Duodenal mucosa (tissue), 2 donors: ENCODE measurements at regions not wholly inside any gene's neighbourhood (a gene's known extent, or its start where the extent isn't known, plus 50 kb on each side); places are given as distances from the start of the nearest gene placed in this dataset.

Source experiments
- H3K27ac ChIP-seq: one replicate; pipeline ENCODE4 v1.7.0; 2013; ENCODE audit warnings: low read depth, low read length
- H3K27me3 ChIP-seq, 2 donors: one replicate each; pipeline ENCODE4 v1.7.0; 2013; ENCODE audit warnings: low read length in 2 of 2, control low read depth in 1 of 2; ENCODE audit not compliant: insufficient read depth in 2 of 2, control insufficient read depth in 1 of 2
- H3K36me3 ChIP-seq, 2 donors: one replicate each; pipeline ENCODE4 v1.7.0; 2013; ENCODE audit warnings: low read length in 2 of 2, control low read depth in 1 of 2; ENCODE audit not compliant: insufficient read depth in 2 of 2, control insufficient read depth in 1 of 2
- H3K4me1 ChIP-seq, 2 donors: one replicate each; pipeline ENCODE4 v1.7.0; 2013; ENCODE audit warnings: low read length in 2 of 2, control low read depth in 1 of 2; ENCODE audit not compliant: insufficient read depth in 2 of 2, control insufficient read depth in 1 of 2
- H3K4me3 ChIP-seq, 2 donors: one replicate each; pipeline ENCODE4 v1.7.0; 2013; ENCODE audit warnings: low read length in 2 of 2, low read depth in 1 of 2
- H3K9ac ChIP-seq, 2 donors: one replicate each; pipeline ENCODE4 v1.7.0; 2013; ENCODE audit warnings: low read length in 2 of 2, low read depth in 1 of 2
- H3K9me3 ChIP-seq, 2 donors: one replicate each; pipeline ENCODE4 v1.7.0; 2013; ENCODE audit warnings: low read length in 2 of 2, control low read depth in 1 of 2; ENCODE audit not compliant: control insufficient read depth in 1 of 2

DNA sequence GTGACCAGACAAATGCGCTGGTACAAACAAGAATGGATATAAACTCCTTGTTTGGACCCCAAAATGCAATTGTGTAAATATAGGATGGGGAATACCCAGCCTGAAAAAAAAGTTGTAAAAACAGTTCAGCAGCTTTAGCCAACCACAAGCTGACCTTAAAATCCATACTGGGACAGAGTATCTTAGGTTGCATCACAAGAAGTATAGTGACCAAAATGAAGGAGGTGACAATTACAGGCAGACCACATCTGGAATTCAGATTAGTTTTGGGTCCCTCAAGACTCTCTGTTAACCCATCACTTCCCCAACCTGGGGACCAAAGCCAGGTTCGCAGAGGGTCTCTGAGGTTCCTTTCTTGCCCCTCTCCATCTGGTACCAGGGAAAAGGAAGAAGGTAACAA, 115.9 kb upstream of the PRR20G start:
- H3K36me3 ChIP-seq: no peaks in the 10 kb centered on the region
- H3K4me3 ChIP-seq: no peak overlapping the region
- no peak overlapping the region for H3K9ac ChIP-seq
- H3K9me3 ChIP-seq: no peaks in the 10 kb centered on the region
- no peak overlapping the region for H3K27ac ChIP-seq
- H3K27me3 ChIP-seq: peaks cover 0 to 3% of the 10 kb centered on the region in 2 donors
- no peaks in the 10 kb centered on the region for H3K4me1 ChIP-seq

DNA sequence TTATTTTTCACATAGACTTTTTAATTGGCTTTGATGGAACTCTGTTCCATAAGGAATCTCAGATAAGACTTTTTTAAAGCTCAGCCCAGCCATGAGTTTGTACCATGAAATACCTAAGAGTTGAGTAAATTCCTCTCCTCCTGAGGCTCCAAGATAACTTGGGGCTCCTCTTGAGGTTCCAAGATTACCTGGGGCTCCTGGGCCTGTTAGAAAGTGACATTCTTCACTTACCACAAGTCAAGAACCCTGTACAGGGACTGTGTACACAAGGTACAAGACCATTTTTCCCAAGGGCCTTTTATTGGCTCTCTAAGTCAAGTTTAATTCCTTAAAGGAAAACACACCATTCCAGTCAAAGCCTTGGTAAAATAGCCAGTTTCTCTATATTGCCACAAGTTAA, 111.3 kb upstream of the PRR20G start:
- no peak overlapping the region for H3K9ac ChIP-seq
- H3K27me3 ChIP-seq: peaks cover 0 to 3% of the 10 kb centered on the region in 2 donors
- no peaks in the 10 kb centered on the region for H3K4me1 ChIP-seq
- H3K4me3 ChIP-seq: no peak overlapping the region
- H3K36me3 ChIP-seq: no peaks in the 10 kb centered on the region
- no peaks in the 10 kb centered on the region for H3K9me3 ChIP-seq
- no peak overlapping the region for H3K27ac ChIP-seq

GRCh38 chr3:127396473-127396872, 108.6 kb upstream of the PRR20G start:
- no peak overlapping the region for H3K4me3 ChIP-seq
- H3K9ac ChIP-seq: no peak overlapping the region
- no peaks in the 10 kb centered on the region for H3K9me3 ChIP-seq
- no peaks in the 10 kb centered on the region for H3K36me3 ChIP-seq
- no peaks in the 10 kb centered on the region for H3K4me1 ChIP-seq
- peaks cover 0 to 3% of the 10 kb centered on the region in 2 donors for H3K27me3 ChIP-seq
- no peak overlapping the region for H3K27ac ChIP-seq

- Histone ChIP-seq H3K36me3 (no peaks in the 10 kb centered on the region), H3K9ac (no peak overlapping the region), H3K27ac (no peak overlapping the region), H3K4me1 (no peaks in the 10 kb centered on the region), H3K27me3 (peaks cover 0 to 3% of the 10 kb centered on the region in 2 donors), H3K9me3 (no peaks in the 10 kb centered on the region), H3K4me3 (no peak overlapping the region)
Observed at GRCh38 chr3:127395663-127396355, 108.0 kb upstream of the PRR20G start.

DNA sequence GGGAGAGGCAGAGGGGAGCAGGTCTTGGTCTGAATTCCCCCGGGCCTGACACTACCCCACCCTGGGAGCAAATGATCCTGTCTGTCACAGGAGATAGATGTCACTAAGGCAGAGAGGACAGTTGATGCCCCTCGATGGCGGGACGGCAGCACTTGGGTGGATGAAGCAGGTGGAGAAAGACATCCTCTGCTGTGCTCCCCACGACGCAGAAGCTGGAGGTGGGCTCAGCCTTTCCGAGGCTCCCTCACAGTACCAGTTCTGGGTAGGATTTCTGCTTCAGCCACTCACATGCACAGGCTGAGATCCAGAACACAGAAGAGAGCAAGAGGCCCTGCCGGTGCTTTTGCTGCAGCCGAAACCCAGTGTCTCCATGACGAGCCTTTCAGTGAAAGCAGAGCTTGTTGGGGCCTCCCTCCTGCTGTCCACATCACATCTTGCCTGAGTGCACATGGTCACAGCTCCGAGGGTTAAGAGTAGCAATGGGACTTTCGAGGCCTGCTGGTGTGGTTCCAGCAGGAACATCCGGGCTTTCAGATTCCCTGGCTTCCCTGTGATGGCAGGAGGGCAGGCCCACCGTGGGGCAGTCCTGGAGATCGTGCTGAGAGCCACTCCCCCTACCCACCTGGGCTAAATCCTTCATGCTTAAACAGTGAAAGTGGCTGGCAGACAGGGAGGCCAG, 107.3 kb upstream of the PRR20G start:
- Histone ChIP-seq H3K27ac (no peak overlapping the region), H3K4me3 (no peak overlapping the region), H3K27me3 (peaks cover 0 to 3% of the 10 kb centered on the region in 2 donors), H3K36me3 (no peaks in the 10 kb centered on the region), H3K4me1 (no peaks in the 10 kb centered on the region), H3K9me3 (no peaks in the 10 kb centered on the region), H3K9ac (no peak overlapping the region)

- Histone ChIP-seq H3K4me3 (no peak overlapping the region), H3K9ac (no peak overlapping the region), H3K9me3 (no peaks in the 10 kb centered on the region), H3K27me3 (peaks cover 0 to 3% of the 10 kb centered on the region in 2 donors), H3K27ac (no peak overlapping the region), H3K4me1 (no peaks in the 10 kb centered on the region), H3K36me3 (no peaks in the 10 kb centered on the region)
Observed at GRCh38 chr3:127394031-127394430, 106.2 kb upstream of the PRR20G start.

- H3K27me3 ChIP-seq: peaks cover 0 to 3% of the 10 kb centered on the region in 2 donors
Observed at GRCh38 chr3:127393131-127393820, 105.4 kb upstream of the PRR20G start.

GRCh38 chr3:127392156-127392490, 104.3 kb upstream of the PRR20G start:
- Histone ChIP-seq H3K4me1 (no peaks in the 10 kb centered on the region), H3K27me3 (peaks cover 0 to 3% of the 10 kb centered on the region in 2 donors), H3K27ac (no peak overlapping the region), H3K9ac (no peak overlapping the region), H3K9me3 (no peaks in the 10 kb centered on the region), H3K36me3 (no peaks in the 10 kb centered on the region), H3K4me3 (no peak overlapping the region)

More at GRCh38 chr3:127393131-127393820, 105.4 kb upstream of the PRR20G start:
- Histone ChIP-seq H3K4me1 (no peaks in the 10 kb centered on the region), H3K9me3 (no peaks in the 10 kb centered on the region), H3K27ac (no peak overlapping the region), H3K36me3 (no peaks in the 10 kb centered on the region), H3K9ac (no peak overlapping the region), H3K4me3 (no peak overlapping the region)

GRCh38 chr3:127391436-127392155, 103.8 kb upstream of the PRR20G start:
- peaks cover 0 to 3% of the 10 kb centered on the region in 2 donors for H3K27me3 ChIP-seq
- no peaks in the 10 kb centered on the region for H3K36me3 ChIP-seq
- no peaks in the 10 kb centered on the region for H3K4me1 ChIP-seq
- H3K9ac ChIP-seq: no peak overlapping the region
- no peak overlapping the region for H3K27ac ChIP-seq
- no peaks in the 10 kb centered on the region for H3K9me3 ChIP-seq
- H3K4me3 ChIP-seq: no peak overlapping the region
